Spleen (tissue), 7 donors: ENCODE measurements at regions not wholly inside any gene's neighbourhood (a gene's known extent, or its start where the extent isn't known, plus 50 kb on each side); places are given as distances from the start of the nearest gene placed in this dataset.

Experiments
- CTCF ChIP-seq, 11 experiments: fragments of 200-600 bp in 7 of 11; fragments of 450-650 bp in 4 of 11; sonication (generic) in 4 of 11; IDR thresholded peaks in 8 of 11; conservative IDR thresholded peaks in 3 of 11; 1 replicate in 7 of 11; 2 replicates in 4 of 11; pipeline versions ENCODE4 v1.4.0 to v1.8.0; 2016 to 2021; ENCODE audit warnings: antibody characterized with exemption in 11 of 11, inconsistent platforms in 4 of 11, mild to moderate bottlenecking in 1 of 11
- POLR2A ChIP-seq, 3 donors: fragments of 450-650 bp; IDR thresholded peaks; one replicate each; pipeline ENCODE4 v1.5.1; 2017; ENCODE audit warnings: antibody characterized with exemption in 3 of 3, mild to moderate bottlenecking in 1 of 3
- POLR2AphosphoS5 ChIP-seq, 3 donors: sonication (generic); formaldehyde crosslinking; IDR thresholded peaks; one replicate each; pipeline ENCODE4 v1.5.1; 2017; ENCODE audit warnings: antibody characterized with exemption in 3 of 3
- donor health status: DM: no; HTN: no; CAD: no; lungs with moderate emphysema.
- donor health status: DM: no; HTN: no; CAD: no.
- donor health status: DM: no; HTN: no; CAD: no.

GRCh38 chr5:173522518-173522917 lies 93.9 kb downstream of the BOD1 start:
- no peak for TF ChIP-seq POLR2A (IDR thresholded peaks at IDR 0.05)
- no peak for TF ChIP-seq CTCF (IDR thresholded peaks at IDR 0.05 in 8 of 11, conservative IDR thresholded peaks at IDR 0.05 in 3 of 11)
- no peak for TF ChIP-seq POLR2AphosphoS5 (IDR thresholded peaks at IDR 0.05)
